Hepatocyte (in vitro differentiated cells): ENCODE measurements at regions not wholly inside any gene's neighbourhood (a gene's known extent, or its start where the extent isn't known, plus 50 kb on each side); places are given as distances from the start of the nearest gene placed in this dataset.

Source experiments
- EZH2phosphoT487 ChIP-seq: fragments of 200-600 bp; sonication (generic); IDR thresholded peaks from one replicate; pipeline ENCODE4 v1.6.1; 2018; ENCODE audit warnings: antibody characterized with exemption, mild to moderate bottlenecking, low read depth, moderate library complexity; ENCODE audit not compliant: unreplicated experiment, severe bottlenecking
- TF ChIP-seq, protein P1 (sequence below): fragments of 200-600 bp; sonication (generic); IDR thresholded peaks from 2 replicates; pipeline ENCODE4 v1.5.1; 2016; ENCODE audit warnings: antibody characterized with exemption, mild to moderate bottlenecking; ENCODE audit not compliant: poor library complexity

DNA sequence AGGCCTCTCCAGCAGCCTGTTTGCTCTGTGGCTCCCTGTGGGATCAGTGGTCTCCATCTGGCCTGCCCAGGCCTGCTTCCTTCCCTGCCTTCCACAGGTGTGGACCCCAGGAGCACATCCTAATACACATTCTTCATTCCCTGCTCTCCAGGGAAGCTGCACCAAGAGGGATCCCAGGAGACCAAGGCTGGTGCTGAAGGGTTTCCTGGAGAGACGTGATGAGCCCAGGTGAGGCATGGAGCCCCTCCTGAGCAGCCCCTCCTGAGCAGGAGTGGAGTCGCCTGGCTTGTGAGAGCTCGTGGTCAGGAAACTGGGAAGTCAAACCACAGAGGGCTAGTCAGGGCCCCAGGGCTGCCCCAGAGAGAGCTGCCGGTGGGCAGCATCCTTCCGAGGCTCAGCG lies 561.4 kb downstream of the MATN1 start:
- TF ChIP-seq, protein P1, sequence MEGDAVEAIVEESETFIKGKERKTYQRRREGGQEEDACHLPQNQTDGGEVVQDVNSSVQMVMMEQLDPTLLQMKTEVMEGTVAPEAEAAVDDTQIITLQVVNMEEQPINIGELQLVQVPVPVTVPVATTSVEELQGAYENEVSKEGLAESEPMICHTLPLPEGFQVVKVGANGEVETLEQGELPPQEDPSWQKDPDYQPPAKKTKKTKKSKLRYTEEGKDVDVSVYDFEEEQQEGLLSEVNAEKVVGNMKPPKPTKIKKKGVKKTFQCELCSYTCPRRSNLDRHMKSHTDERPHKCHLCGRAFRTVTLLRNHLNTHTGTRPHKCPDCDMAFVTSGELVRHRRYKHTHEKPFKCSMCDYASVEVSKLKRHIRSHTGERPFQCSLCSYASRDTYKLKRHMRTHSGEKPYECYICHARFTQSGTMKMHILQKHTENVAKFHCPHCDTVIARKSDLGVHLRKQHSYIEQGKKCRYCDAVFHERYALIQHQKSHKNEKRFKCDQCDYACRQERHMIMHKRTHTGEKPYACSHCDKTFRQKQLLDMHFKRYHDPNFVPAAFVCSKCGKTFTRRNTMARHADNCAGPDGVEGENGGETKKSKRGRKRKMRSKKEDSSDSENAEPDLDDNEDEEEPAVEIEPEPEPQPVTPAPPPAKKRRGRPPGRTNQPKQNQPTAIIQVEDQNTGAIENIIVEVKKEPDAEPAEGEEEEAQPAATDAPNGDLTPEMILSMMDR, result no peak
- no peak for TF ChIP-seq EZH2phosphoT487
